ENCODE measurements at regions not wholly inside any gene's neighbourhood (a gene's known extent, or its start where the extent isn't known, plus 50 kb on each side); places are given as distances from the start of the nearest gene placed in this dataset.

- H2AFZ ChIP-seq (ENCODE audit: low read length) = peak overlapping the region; percentile 37; the same call in 1 of the 2 replicates
- H3K9ac ChIP-seq (ENCODE audit: low read depth, low read length, poor library complexity, severe bottlenecking) = no peak overlapping the region
- no peaks in the 10 kb centered on the region for H3K9me3 ChIP-seq (ENCODE audit: insufficient read depth, low read depth, low read length)
- TF ChIP-seq EZH2phosphoT487 (IDR thresholded peaks at IDR 0.05; ENCODE audit: borderline replicate concordance) = no peak
- no peak for TF ChIP-seq CTCF (conservative IDR thresholded peaks at IDR 0.05; ENCODE audit: low read length)
- H3F3A ChIP-seq (ENCODE audit: low read depth) = no peaks in the 10 kb centered on the region
- H3K36me3 ChIP-seq (ENCODE audit: insufficient read depth, low read length) = no peaks in the 10 kb centered on the region
- H3K4me2 ChIP-seq (ENCODE audit: low read depth, low read length, poor library complexity, severe bottlenecking) = peak overlapping the region; percentile 15
- H3K4me1 ChIP-seq (ENCODE audit: insufficient read depth, low read length, poor library complexity, severe bottlenecking) = peaks cover 11% of the 10 kb centered on the region
- H4K20me1 ChIP-seq (ENCODE audit: insufficient read depth, low read length, poor library complexity, severe bottlenecking) = no peaks in the 10 kb centered on the region
- no peaks in the 10 kb centered on the region for H3K79me2 ChIP-seq (ENCODE audit: insufficient read depth, low read length)
- no peaks in the 10 kb centered on the region for H3K9me2 ChIP-seq (replicated peaks; ENCODE audit: low read depth, low read length)
- H3K4me3 ChIP-seq (ENCODE audit: low read length, poor library complexity, severe bottlenecking) = no peak overlapping the region
- no peaks in the 10 kb centered on the region for H3K27me3 ChIP-seq (ENCODE audit: insufficient read depth, low read length, poor library complexity, severe bottlenecking)
Observed at GRCh38 chr10:91061608-91062007, 140.7 kb upstream of the ANKRD1 start.

GRCh38 chr10:91062091-91062490, 141.2 kb upstream of the ANKRD1 start:
- H3K9me3 ChIP-seq (ENCODE audit: insufficient read depth, low read depth, low read length) = no peaks in the 10 kb centered on the region
- no peaks in the 10 kb centered on the region for H3F3A ChIP-seq (ENCODE audit: low read depth)
- H3K4me1 ChIP-seq (ENCODE audit: insufficient read depth, low read length, poor library complexity, severe bottlenecking) = peaks cover 11% of the 10 kb centered on the region
- H3K36me3 ChIP-seq (ENCODE audit: insufficient read depth, low read length) = no peaks in the 10 kb centered on the region
- no peak overlapping the region for H3K9ac ChIP-seq (ENCODE audit: low read depth, low read length, poor library complexity, severe bottlenecking)
- no peaks in the 10 kb centered on the region for H3K79me2 ChIP-seq (ENCODE audit: insufficient read depth, low read length)
- H3K27me3 ChIP-seq (ENCODE audit: insufficient read depth, low read length, poor library complexity, severe bottlenecking) = no peaks in the 10 kb centered on the region
- TF ChIP-seq EZH2phosphoT487 (IDR thresholded peaks at IDR 0.05; ENCODE audit: borderline replicate concordance) = no peak
- TF ChIP-seq CTCF (conservative IDR thresholded peaks at IDR 0.05; ENCODE audit: low read length) = no peak
- H3K4me3 ChIP-seq (ENCODE audit: low read length, poor library complexity, severe bottlenecking) = no peak overlapping the region
- H2AFZ ChIP-seq (ENCODE audit: low read length) = no peak overlapping the region
- H4K20me1 ChIP-seq (ENCODE audit: insufficient read depth, low read length, poor library complexity, severe bottlenecking) = no peaks in the 10 kb centered on the region
- no peak overlapping the region for H3K4me2 ChIP-seq (ENCODE audit: low read depth, low read length, poor library complexity, severe bottlenecking)
- H3K9me2 ChIP-seq (replicated peaks; ENCODE audit: low read depth, low read length) = no peaks in the 10 kb centered on the region

- no peak overlapping the region for H3K4me3 ChIP-seq (ENCODE audit: low read length, poor library complexity, severe bottlenecking)
- no peaks in the 10 kb centered on the region for H3K9me2 ChIP-seq (replicated peaks; ENCODE audit: low read depth, low read length)
- no peak overlapping the region for H3K4me2 ChIP-seq (ENCODE audit: low read depth, low read length, poor library complexity, severe bottlenecking)
- no peaks in the 10 kb centered on the region for H3K27me3 ChIP-seq (ENCODE audit: insufficient read depth, low read length, poor library complexity, severe bottlenecking)
- H3K9me3 ChIP-seq (ENCODE audit: insufficient read depth, low read depth, low read length) = no peaks in the 10 kb centered on the region; the same call in 1 of the 2 replicates
- H2AFZ ChIP-seq (ENCODE audit: low read length) = no peak overlapping the region
- no peaks in the 10 kb centered on the region for H3F3A ChIP-seq (ENCODE audit: low read depth)
- no peaks in the 10 kb centered on the region for H3K36me3 ChIP-seq (ENCODE audit: insufficient read depth, low read length)
- peaks cover 8% of the 10 kb centered on the region for H3K4me1 ChIP-seq (ENCODE audit: insufficient read depth, low read length, poor library complexity, severe bottlenecking)
- no peak overlapping the region for H3K9ac ChIP-seq (ENCODE audit: low read depth, low read length, poor library complexity, severe bottlenecking)
- TF ChIP-seq CTCF (conservative IDR thresholded peaks at IDR 0.05; ENCODE audit: low read length) (no peak), EZH2phosphoT487 (IDR thresholded peaks at IDR 0.05; ENCODE audit: borderline replicate concordance) (no peak)
- no peaks in the 10 kb centered on the region for H4K20me1 ChIP-seq (ENCODE audit: insufficient read depth, low read length, poor library complexity, severe bottlenecking)
- no peaks in the 10 kb centered on the region for H3K79me2 ChIP-seq (ENCODE audit: insufficient read depth, low read length)
Observed at GRCh38 chr10:91071786-91072185, 148.7 kb upstream of the PCGF5 start.

All from Loucy (cell line).